ENCODE measurements at regions not wholly inside any gene's neighbourhood (a gene's known extent, or its start where the extent isn't known, plus 50 kb on each side); places are given as distances from the start of the nearest gene placed in this dataset.

GRCh38 chr4:54446581-54446980 is 211.2 kb upstream of the KIT start:
- TF ChIP-seq CTCF (IDR thresholded peaks at IDR 0.05) = no peak
- TF ChIP-seq POLR2A (IDR thresholded peaks at IDR 0.05) = no peak
- no peak for TF ChIP-seq POLR2AphosphoS5 (IDR thresholded peaks at IDR 0.05; ENCODE audit: insufficient read depth in 1 of 2, low read depth in 1 of 2)
